HepG2 (cell line): ENCODE measurements at regions not wholly inside any gene's neighbourhood (a gene's known extent, or its start where the extent isn't known, plus 50 kb on each side); places are given as distances from the start of the nearest gene placed in this dataset.

Experiments
- ASH2L ChIP-seq: fragments of 300-600, 200-600 bp; sonication (generic); IDR thresholded peaks from 2 replicates; pipeline ENCODE4 v1.7.0; 2017; ENCODE audit warnings: low read depth, mild to moderate bottlenecking, moderate library complexity, mixed read lengths, low read length; ENCODE audit not compliant: insufficient read length
- BCL3 ChIP-seq: sonication (generic); formaldehyde crosslinking; IDR thresholded peaks from 2 replicates; pipeline ENCODE4 v1.5.1; 2020; ENCODE audit warnings: mild to moderate bottlenecking, missing genetic modification reagents, moderate library complexity
- BCL6 ChIP-seq: IDR thresholded peaks from 2 replicates; pipeline ENCODE4 v1.6.1; 2016; ENCODE audit warnings: missing genetic modification reagents, missing compliant biosample characterization
- DNMT1 ChIP-seq: sonication (generic); formaldehyde crosslinking; IDR thresholded peaks from 2 replicates; pipeline ENCODE4 v1.5.1; 2020; ENCODE audit warnings: mild to moderate bottlenecking, missing genetic modification reagents
- ETS1 ChIP-seq: sonication (generic); formaldehyde crosslinking; IDR thresholded peaks from 2 replicates; pipeline ENCODE4 v1.4.0; 2020; ENCODE audit warnings: missing genetic modification reagents
- HBP1 ChIP-seq: IDR thresholded peaks from 2 replicates; pipeline ENCODE4 v1.6.1; 2016; ENCODE audit warnings: low read depth, control low read depth
- ISL2 ChIP-seq: sonication (generic); formaldehyde crosslinking; IDR thresholded peaks from 2 replicates; pipeline ENCODE4 v1.5.0; 2020; ENCODE audit warnings: missing genetic modification reagents
- KAT8 ChIP-seq: IDR thresholded peaks from 2 replicates; pipeline ENCODE4 v1.6.1; 2016; ENCODE audit warnings: missing genetic modification reagents, missing compliant biosample characterization
- LRRFIP1 ChIP-seq: sonication (generic); formaldehyde crosslinking; conservative IDR thresholded peaks from 2 replicates; pipeline ENCODE4 v1.4.0; 2020; ENCODE audit warnings: missing genetic modification reagents
- MIXL1 ChIP-seq: IDR thresholded peaks from 2 replicates; pipeline ENCODE4 v1.6.1; 2016
- MLX ChIP-seq: IDR thresholded peaks from 2 replicates; pipeline ENCODE4 v1.6.1; 2016
- NFYC ChIP-seq: IDR thresholded peaks from 2 replicates; pipeline ENCODE4 v1.6.1; 2016; ENCODE audit warnings: missing genetic modification reagents, missing compliant biosample characterization
- NR0B2 ChIP-seq: sonication (generic); formaldehyde crosslinking; IDR thresholded peaks from 2 replicates; pipeline ENCODE4 v1.4.0; 2020; ENCODE audit warnings: mild to moderate bottlenecking, missing genetic modification reagents
- NRL ChIP-seq: sonication (generic); formaldehyde crosslinking; IDR thresholded peaks from 2 replicates; pipeline ENCODE4 v1.5.0; 2020; ENCODE audit warnings: missing genetic modification reagents, mild to moderate bottlenecking, moderate library complexity, borderline replicate concordance
- PPARG ChIP-seq: conservative IDR thresholded peaks from 2 replicates; pipeline ENCODE4 v1.6.1; 2016; ENCODE audit warnings: missing biosample characterization, missing genetic modification reagents
- REXO4 ChIP-seq: sonication (generic); formaldehyde crosslinking; IDR thresholded peaks from 2 replicates; pipeline ENCODE4 v1.8.0; 2022; ENCODE audit warnings: missing genetic modification reagents, mild to moderate bottlenecking, borderline replicate concordance
- TARDBP ChIP-seq: sonication (generic); formaldehyde crosslinking; IDR thresholded peaks from 2 replicates; pipeline ENCODE4 v1.8.0; 2022; ENCODE audit warnings: mild to moderate bottlenecking, missing genetic modification reagents
- TRIM24 ChIP-seq: sonication (generic); formaldehyde crosslinking; IDR thresholded peaks from 2 replicates; pipeline ENCODE4 v1.8.0; 2022; ENCODE audit warnings: mild to moderate bottlenecking, missing genetic modification reagents
- ZBTB20 ChIP-seq: sonication (generic); formaldehyde crosslinking; IDR thresholded peaks from 2 replicates; pipeline ENCODE4 v1.8.1; 2023; ENCODE audit warnings: missing genetic modification reagents, low read depth, mild to moderate bottlenecking, borderline replicate concordance
- ZNF780A ChIP-seq: sonication (generic); formaldehyde crosslinking; IDR thresholded peaks from 2 replicates; pipeline ENCODE4 v1.8.0; 2022; ENCODE audit warnings: mild to moderate bottlenecking, missing genetic modification reagents, moderate library complexity
- ZSCAN22 ChIP-seq: sonication (generic); formaldehyde crosslinking; IDR thresholded peaks from 2 replicates; pipeline ENCODE4 v1.4.0; 2020; ENCODE audit warnings: mild to moderate bottlenecking, missing genetic modification reagents
- ZSCAN25 ChIP-seq: sonication (generic); formaldehyde crosslinking; IDR thresholded peaks from 2 replicates; pipeline ENCODE4 v1.8.0; 2022; ENCODE audit warnings: mild to moderate bottlenecking, missing genetic modification reagents

- TF ChIP-seq HBP1 (CRISPR knock-in tag) (0 out of 2 replicates have a peak, but pooled peaks have one; percentile 28), ZNF780A (no peak), TARDBP (CRISPR knock-in tag) (0 out of 2 replicates have a peak, but pooled peaks have one; percentile 47), KAT8 (CRISPR knock-in tag) (peak; percentile 93), MIXL1 (CRISPR knock-in tag) (0 out of 2 replicates have a peak, but pooled peaks have one; percentile 16), TRIM24 (CRISPR knock-in tag) (peak; percentile 20; the same call in 1 of the 2 replicates), ISL2 (CRISPR knock-in tag) (peak; percentile 68), NR0B2 (no peak), MLX (CRISPR knock-in tag) (peak; percentile 87), PPARG (CRISPR knock-in tag) (peak; percentile 94), NFYC (CRISPR knock-in tag) (peak; percentile 55), REXO4 (CRISPR knock-in tag) (no peak), BCL6 (CRISPR knock-in tag) (peak; percentile 68), ASH2L (peak; percentile 80), DNMT1 (CRISPR knock-in tag) (no peak; the same call in 1 of the 2 replicates), NRL (CRISPR knock-in tag) (peak; percentile 52; the same call in 1 of the 2 replicates), ZSCAN22 (CRISPR knock-in tag) (no peak), BCL3 (CRISPR knock-in tag) (peak; percentile 21; the same call in 1 of the 2 replicates), ZBTB20 (CRISPR knock-in tag) (peak; percentile 59; the same call in 1 of the 2 replicates), ETS1 (CRISPR knock-in tag) (no peak), ZSCAN25 (CRISPR knock-in tag) (peak; percentile 86), LRRFIP1 (no peak)
Observed at GRCh38 chr9:113650207-113651131, 186.9 kb downstream of the RGS3 start (continued).
